H1 (cell line): ENCODE measurements at regions not wholly inside any gene's neighbourhood (a gene's known extent, or its start where the extent isn't known, plus 50 kb on each side); places are given as distances from the start of the nearest gene placed in this dataset.

Experiments
- CTCF ChIA-PET: fragments of 300-600 bp; sonication (Branson Sonifier 250); formaldehyde crosslinking; loops from one replicate; lab custom pipeline; 2021; ENCODE audit not compliant: partially characterized antibody; lab: Charles Lee
- POLR2A ChIA-PET: fragments of 300-600 bp; sonication (Branson Sonifier 250); formaldehyde crosslinking; loops from one replicate; lab custom pipeline; 2021; ENCODE audit warnings: inconsistent platforms; ENCODE audit not compliant: partially characterized antibody; lab: Charles Lee
- DNase-seq, 2 experiments: peaks; one replicate each; pipeline versions ENCODE4 v3.0.0 to v3.0.0-alpha.2; 2010 to 2022; ENCODE audit warnings: low spot score in 2 of 2, low read depth in 1 of 2, mixed read lengths in 1 of 2
- FAIRE-seq: peaks from 2 replicates; lab custom pipeline; 2011; peaks lifted over from hg19 to GRCh38; lab: Jason Lieb, UNC
- H2AFZ ChIP-seq: 2 replicates; pipeline ENCODE4 v1.8.1; 2012; ENCODE audit warnings: low read length, inconsistent platforms
- H2AK5ac ChIP-seq: 2 replicates; pipeline ENCODE4 v1.6.1; 2013; ENCODE audit warnings: low read depth, low read length
- H2BK120ac ChIP-seq: replicated peaks from 2 replicates; pipeline ENCODE3; 2013; ENCODE audit warnings: low read depth, low read length, inconsistent platforms
- H2BK12ac ChIP-seq: 2 replicates; pipeline ENCODE4 v1.6.1; 2013; ENCODE audit warnings: low read depth, low read length
- H2BK15ac ChIP-seq: 2 replicates; pipeline ENCODE4 v1.6.1; 2013; ENCODE audit warnings: low read length
- H2BK20ac ChIP-seq: 2 replicates; pipeline ENCODE4 v1.6.1; 2013; ENCODE audit warnings: low read length
- H2BK5ac ChIP-seq: 2 replicates; pipeline ENCODE4 v1.6.1; 2013; ENCODE audit warnings: low read depth, low read length
- H3K14ac ChIP-seq: 2 replicates; pipeline ENCODE4 v1.6.1; 2013; ENCODE audit warnings: inconsistent platforms; ENCODE audit not compliant: insufficient read length
- H3K18ac ChIP-seq: 2 replicates; pipeline ENCODE4 v1.6.1; 2013; ENCODE audit warnings: low read length; ENCODE audit errors: extremely low read depth
- H3K23ac ChIP-seq: 2 replicates; pipeline ENCODE4 v1.6.1; 2013; ENCODE audit warnings: inconsistent platforms; ENCODE audit not compliant: insufficient read length
- H3K23me2 ChIP-seq: 2 replicates; pipeline ENCODE4 v1.6.1; 2013; ENCODE audit warnings: low read depth, low read length
- H3K27ac ChIP-seq: 2 replicates; pipeline ENCODE4 v1.6.1; 2011; ENCODE audit warnings: low read depth, low read length, inconsistent platforms
- H3K27me3 ChIP-seq, 4 experiments: replicated peaks in 1 of 4; 1 replicate in 1 of 4; 2 replicates in 3 of 4; pipeline versions ENCODE4 v1.6.1 to v1.8.1; 2011 to 2013; ENCODE audit warnings: low read length in 3 of 4, mild to moderate bottlenecking in 3 of 4, inconsistent platforms in 2 of 4, mixed read lengths in 2 of 4, moderate library complexity in 1 of 4; ENCODE audit not compliant: control insufficient read depth in 3 of 4, insufficient read depth in 3 of 4; ENCODE audit errors: extremely low read depth in 1 of 4
- H3K36me3 ChIP-seq, 4 experiments: 2 replicates each; pipeline versions ENCODE4 v1.6.1 to v1.8.1; 2011 to 2013; ENCODE audit warnings: mild to moderate bottlenecking in 4 of 4, low read length in 3 of 4, moderate library complexity in 2 of 4, control low read depth in 1 of 4, inconsistent platforms in 1 of 4; ENCODE audit not compliant: insufficient read depth in 4 of 4, control insufficient read depth in 2 of 4
- H3K4ac ChIP-seq: replicated peaks from 2 replicates; pipeline ENCODE3; 2013; ENCODE audit warnings: low read length, low read depth, mixed read lengths, inconsistent platforms; ENCODE audit not compliant: insufficient read length
- H3K4me1 ChIP-seq, 4 experiments: replicated peaks in 1 of 4; 1 replicate in 1 of 4; 2 replicates in 3 of 4; pipeline versions ENCODE4 v1.6.1 to v1.8.1; 2011 to 2013; ENCODE audit warnings: low read length in 3 of 4, inconsistent platforms in 2 of 4, mixed read lengths in 1 of 4; ENCODE audit not compliant: insufficient read depth in 4 of 4, control insufficient read depth in 3 of 4
- H3K4me2 ChIP-seq, 2 experiments: 2 replicates each; pipeline versions ENCODE4 v1.6.1 to v1.8.1; 2011 to 2013; ENCODE audit warnings: low read depth in 2 of 2, low read length in 2 of 2, control low read depth in 1 of 2, inconsistent platforms in 1 of 2, mild to moderate bottlenecking in 1 of 2; ENCODE audit not compliant: insufficient read depth in 1 of 2
- H3K4me3 ChIP-seq, 4 experiments: fragments of 200-600, 300-600 bp in 1 of 4; sonication (generic), shearing (Covaris generic), sonication (Bioruptor Twin) in 1 of 4; 2 replicates each; pipeline versions ENCODE4 v1.5.1 to v1.8.1; 2011 to 2016; ENCODE audit warnings: low read length in 4 of 4, low read depth in 3 of 4, control low read depth in 2 of 4, inconsistent platforms in 2 of 4, mild to moderate bottlenecking in 2 of 4, mixed read lengths in 1 of 4, moderate library complexity in 1 of 4; ENCODE audit not compliant: insufficient read depth in 2 of 4; ENCODE audit errors: extremely low read depth in 1 of 4
- H3K56ac ChIP-seq: replicated peaks from 2 replicates; pipeline ENCODE3; 2013; ENCODE audit warnings: low read depth, mild to moderate bottlenecking, mixed read lengths, low read length, inconsistent platforms; ENCODE audit not compliant: insufficient read length
- H3K79me1 ChIP-seq: 2 replicates; pipeline ENCODE4 v1.6.1; 2013; ENCODE audit warnings: low read depth, low read length, control low read depth
- H3K79me2 ChIP-seq, 2 experiments: 2 replicates each; pipeline versions ENCODE4 v1.6.1 to v1.8.1; 2012 to 2013; ENCODE audit warnings: low read length in 2 of 2, mild to moderate bottlenecking in 2 of 2, inconsistent platforms in 1 of 2; ENCODE audit not compliant: insufficient read depth in 2 of 2, control insufficient read depth in 1 of 2
- H3K9ac ChIP-seq, 4 experiments: replicated peaks in 1 of 4; 1 replicate in 1 of 4; 2 replicates in 3 of 4; pipeline versions ENCODE4 v1.6.1 to v1.8.1; 2011 to 2013; ENCODE audit warnings: low read depth in 3 of 4, low read length in 3 of 4, control low read depth in 2 of 4, mild to moderate bottlenecking in 2 of 4, moderate library complexity in 2 of 4, inconsistent platforms in 1 of 4; ENCODE audit errors: extremely low read depth in 1 of 4
- H3K9me3 ChIP-seq, 2 experiments: 2 replicates each; pipeline versions ENCODE4 v1.6.1 to v1.8.1; 2012 to 2013; ENCODE audit warnings: mild to moderate bottlenecking in 2 of 2, moderate library complexity in 2 of 2, control low read depth in 1 of 2, inconsistent platforms in 1 of 2, low read depth in 1 of 2, low read length in 1 of 2, mixed read lengths in 1 of 2; ENCODE audit not compliant: insufficient read depth in 2 of 2
- H4K20me1 ChIP-seq, 2 experiments: replicated peaks in 1 of 2; 2 replicates each; pipeline versions ENCODE3 to v1.8.1; 2011 to 2013; ENCODE audit warnings: inconsistent platforms in 2 of 2, low read length in 2 of 2, mild to moderate bottlenecking in 1 of 2; ENCODE audit not compliant: insufficient read depth in 2 of 2, control insufficient read depth in 1 of 2
- H4K5ac ChIP-seq: 2 replicates; pipeline ENCODE4 v1.6.1; 2013; ENCODE audit warnings: low read length, low read depth, mixed read lengths, inconsistent platforms; ENCODE audit not compliant: insufficient read length
- H4K8ac ChIP-seq: 2 replicates; pipeline ENCODE4 v1.8.0; 2013; ENCODE audit warnings: mild to moderate bottlenecking, moderate library complexity, low read length, inconsistent platforms; ENCODE audit not compliant: insufficient read depth; ENCODE audit errors: extremely low read depth
- H4K91ac ChIP-seq: replicated peaks from 2 replicates; pipeline ENCODE3; 2013; ENCODE audit warnings: low read length, mixed read lengths, inconsistent platforms; ENCODE audit not compliant: insufficient read length
- BCL11A ChIP-seq, 2 experiments: IDR thresholded peaks; one replicate each; pipeline ENCODE4 v1.6.1; 2011; ENCODE audit warnings: low read depth in 2 of 2, low read length in 2 of 2, mild to moderate bottlenecking in 2 of 2
- CBX8 ChIP-seq: fragments of 300-800, 300-1000 bp; sonication (generic); IDR thresholded peaks from 2 replicates; pipeline ENCODE4 v1.7.1; 2016; ENCODE audit warnings: low read depth, low read length, borderline replicate concordance
- JUND ChIP-seq: IDR thresholded peaks from 2 replicates; pipeline ENCODE4 v1.6.1; 2011; ENCODE audit warnings: mild to moderate bottlenecking, improper control_type of control experiment, low read length
- KDM5A ChIP-seq: fragments of 200-600 bp; IDR thresholded peaks from 2 replicates; pipeline ENCODE4 v1.7.1; 2012; ENCODE audit warnings: mild to moderate bottlenecking, low read length, inconsistent platforms, mixed read lengths
- RAD21 ChIP-seq, 2 experiments: IDR thresholded peaks in 1 of 2; conservative IDR thresholded peaks in 1 of 2; 2 replicates each; pipeline ENCODE4 v1.6.1; 2011; ENCODE audit warnings: low read depth in 2 of 2, low read length in 2 of 2, improper control_type of control experiment in 1 of 2, inconsistent platforms in 1 of 2, mild to moderate bottlenecking in 1 of 2, moderate library complexity in 1 of 2
- RNF2 ChIP-seq: fragments of 200-900, 300-1000 bp; sonication (generic); IDR thresholded peaks from 2 replicates; pipeline ENCODE4 v1.7.1; 2016; ENCODE audit warnings: borderline replicate concordance, low read depth, mild to moderate bottlenecking, antibody characterized with exemption, low read length; ENCODE audit not compliant: poor library complexity, severe bottlenecking; ENCODE audit errors: missing control alignments
- SUZ12 ChIP-seq: fragments of 200-600 bp; sonication (generic); IDR thresholded peaks from 2 replicates; pipeline ENCODE4 v1.6.1; 2012; ENCODE audit warnings: mild to moderate bottlenecking, inconsistent platforms, low read length, moderate library complexity, mixed read lengths
- TEAD4 ChIP-seq: IDR thresholded peaks from 2 replicates; pipeline ENCODE4 v1.6.1; 2012; ENCODE audit warnings: low read depth, low read length, inconsistent platforms, mixed read lengths
- ZNF274 ChIP-seq: IDR thresholded peaks from 2 replicates; pipeline ENCODE4 v1.7.0; 2012; ENCODE audit warnings: low read length, borderline replicate concordance; ENCODE audit errors: extremely low read depth
- WGBS, 2 experiments: shearing (Covaris generic) in 1 of 2; methylation state at CpG; one replicate each; pipeline versions ENCODE4 v1.1.6 to v1.1.7; 2013 to 2015; ENCODE audit warnings: low lambda C conversion rate in 2 of 2, mixed read lengths in 2 of 2, inconsistent platforms in 1 of 2, low coverage in 1 of 2, missing lambda C conversion rate in 1 of 2; ENCODE audit not compliant: insufficient replicate concordance in 2 of 2, insufficient coverage in 1 of 2, insufficient read length in 1 of 2; ENCODE audit errors: extremely low coverage in 1 of 2, missing lambda C conversion rate in 1 of 2; 5-methylcytosine and 5-hydroxymethylcytosine counted together
- TF ChIP-seq, protein P1 (sequence below), 3 experiments: IDR thresholded peaks; 1 replicate in 2 of 3; 2 replicates in 1 of 3; pipeline versions ENCODE4 v1.5.1 to v1.6.1; 2011; ENCODE audit warnings: low read length in 3 of 3, mild to moderate bottlenecking in 3 of 3, inconsistent platforms in 2 of 3, low read depth in 1 of 3, moderate library complexity in 1 of 3; ENCODE audit not compliant: insufficient read depth in 1 of 3; ENCODE audit errors: control extremely low read depth in 1 of 3

DNA sequence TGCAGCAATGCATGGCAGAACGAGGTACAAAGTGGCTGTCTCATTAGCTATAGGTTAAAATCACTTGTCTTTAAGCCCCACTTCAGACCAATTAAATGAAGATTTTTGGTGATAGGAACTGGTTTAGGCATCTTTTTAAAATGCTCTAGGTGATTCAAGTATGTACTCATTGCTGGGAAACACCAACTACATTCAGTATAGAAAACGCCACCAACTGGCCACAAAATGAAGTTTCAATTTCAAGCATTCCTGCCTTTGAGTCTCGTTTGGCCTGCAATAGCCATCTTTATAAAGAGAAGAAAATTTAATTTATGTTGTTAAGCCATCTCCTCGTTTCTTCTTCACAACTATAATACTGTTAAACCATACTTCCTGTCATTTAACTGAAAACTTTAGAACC lies 587.9 kb downstream of the GBE1 start:
- CTCF ChIA-PET = interaction anchor here (0.7 to 3.6 kb wide), 8 partner anchors 9 to 473 kb away, joined by 3 to 18 read pairs (median 6); no protein-coding TSS in a partner anchor
- Histone ChIP-seq H2BK15ac (no peak overlapping the region), H3K56ac (no peak overlapping the region)
- TF ChIP-seq CBX8 = no peak
- TF ChIP-seq ZNF274 = no peak
- peak; percentile 39 to 54 for TF ChIP-seq RAD21 (IDR thresholded peaks at IDR 0.05 in 1 of 2, conservative IDR thresholded peaks at IDR 0.05 in 1 of 2; ENCODE audit: low read depth in 2 of 2, low read length in 2 of 2)
- no peak for TF ChIP-seq SUZ12
- no peak for TF ChIP-seq KDM5A
- TF ChIP-seq BCL11A (IDR thresholded peaks at IDR 0.05; ENCODE audit: low read depth in 2 of 2, low read length in 2 of 2) = no peak
- no peak for TF ChIP-seq JUND
- 0 out of 2 replicates have a peak, but pooled peaks have one; percentile 35 for TF ChIP-seq TEAD4
- TF ChIP-seq, protein P1, sequence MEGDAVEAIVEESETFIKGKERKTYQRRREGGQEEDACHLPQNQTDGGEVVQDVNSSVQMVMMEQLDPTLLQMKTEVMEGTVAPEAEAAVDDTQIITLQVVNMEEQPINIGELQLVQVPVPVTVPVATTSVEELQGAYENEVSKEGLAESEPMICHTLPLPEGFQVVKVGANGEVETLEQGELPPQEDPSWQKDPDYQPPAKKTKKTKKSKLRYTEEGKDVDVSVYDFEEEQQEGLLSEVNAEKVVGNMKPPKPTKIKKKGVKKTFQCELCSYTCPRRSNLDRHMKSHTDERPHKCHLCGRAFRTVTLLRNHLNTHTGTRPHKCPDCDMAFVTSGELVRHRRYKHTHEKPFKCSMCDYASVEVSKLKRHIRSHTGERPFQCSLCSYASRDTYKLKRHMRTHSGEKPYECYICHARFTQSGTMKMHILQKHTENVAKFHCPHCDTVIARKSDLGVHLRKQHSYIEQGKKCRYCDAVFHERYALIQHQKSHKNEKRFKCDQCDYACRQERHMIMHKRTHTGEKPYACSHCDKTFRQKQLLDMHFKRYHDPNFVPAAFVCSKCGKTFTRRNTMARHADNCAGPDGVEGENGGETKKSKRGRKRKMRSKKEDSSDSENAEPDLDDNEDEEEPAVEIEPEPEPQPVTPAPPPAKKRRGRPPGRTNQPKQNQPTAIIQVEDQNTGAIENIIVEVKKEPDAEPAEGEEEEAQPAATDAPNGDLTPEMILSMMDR (IDR thresholded peaks at IDR 0.05; ENCODE audit: control extremely low read depth in 1 of 3, insufficient read depth in 1 of 3, low read depth in 1 of 3, low read length in 3 of 3) = peak in 2 of 3 experiments; percentile 29 to 51; a peak in 2 of 4 replicates
- no peak for TF ChIP-seq RNF2

More for the DNA sequence above, 587.9 kb downstream of the GBE1 start:
- no peak overlapping the region for H2BK120ac ChIP-seq
- H3K79me2 ChIP-seq = no peaks in the 10 kb centered on the region
- H3K23me2 ChIP-seq = no peaks in the 10 kb centered on the region
- no peak overlapping the region for H3K4me3 ChIP-seq
- no peak overlapping the region for H3K9ac ChIP-seq
- H2AK5ac ChIP-seq = no peak overlapping the region
- no peak overlapping the region for H4K91ac ChIP-seq
- no peaks in the 10 kb centered on the region for H4K20me1 ChIP-seq
- no peak overlapping the region for H3K23ac ChIP-seq
- no peak overlapping the region for H4K8ac ChIP-seq
- no peak overlapping the region for H3K4me2 ChIP-seq
- H3K27me3 ChIP-seq = no peaks in the 10 kb centered on the region
- no peak overlapping the region for H3K4ac ChIP-seq
- no peak overlapping the region for H2BK12ac ChIP-seq
- H3K79me1 ChIP-seq = no peaks in the 10 kb centered on the region
- H2BK5ac ChIP-seq = no peak overlapping the region
- H3K9me3 ChIP-seq = no peaks in the 10 kb centered on the region
- H2BK20ac ChIP-seq = no peak overlapping the region
- H3K4me1 ChIP-seq = peaks cover 0 to 8% (median 4%) of the 10 kb centered on the region in 4 experiments; a peak in 4 of 7 replicates
- no peaks in the 10 kb centered on the region for H3K36me3 ChIP-seq
- DNase-seq = no peak
- POLR2A ChIA-PET = no interaction called here
- H3K27ac ChIP-seq = no peak overlapping the region
- H4K5ac ChIP-seq = no peak overlapping the region
- FAIRE-seq = peak; percentile 28
- WGBS, 2 experiments = 65% methylated on average over 4 of the region's 4 CpGs; no CpG with 5 or more reads in 1 of the 2 experiments
- no peak overlapping the region for H3K14ac ChIP-seq
- H2AFZ ChIP-seq = 0 out of 2 replicates have a peak overlapping the region, but pooled peaks have one; percentile 27
- no peak overlapping the region for H3K18ac ChIP-seq
